ENCODE measurements at regions not wholly inside any gene's neighbourhood (a gene's known extent, or its start where the extent isn't known, plus 50 kb on each side); places are given as distances from the start of the nearest gene placed in this dataset.
"Not testable (repeated sequence)": the region's sequence is repeated elsewhere in the genome, so short reads cannot be mapped to it uniquely, and the experiment has no call there.

GRCh38 chr14:29392287-29392686 is 535.4 kb downstream of the PRKD1 start:
- Histone ChIP-seq H3K27ac (ENCODE audit: low read depth in 2 of 2, low read length in 2 of 2) (no peak overlapping the region), H3K9me3 (ENCODE audit: control insufficient read depth in 2 of 3, insufficient read depth in 1 of 3, low read length in 3 of 3) (peaks cover 0 to 2% (median 0%) of the 10 kb centered on the region in 3 donors), H3K9ac (ENCODE audit: low read length in 3 of 3) (no peak overlapping the region), H3K4me3 (ENCODE audit: low read length in 3 of 3) (no peak overlapping the region), H3K4me1 (ENCODE audit: control insufficient read depth in 2 of 3, insufficient read depth in 2 of 3, low read depth in 1 of 3, low read length in 3 of 3) (no peaks in the 10 kb centered on the region), H3K27me3 (ENCODE audit: control insufficient read depth, insufficient read depth, low read length) (no peaks in the 10 kb centered on the region), H3K36me3 (ENCODE audit: control insufficient read depth in 2 of 3, insufficient read depth in 3 of 3, low read length in 3 of 3) (no peaks in the 10 kb centered on the region)
- no peak for FAIRE-seq
- TF ChIP-seq CTCF (IDR thresholded peaks at IDR 0.05; ENCODE audit: borderline replicate concordance, extremely low read depth, insufficient read depth): no peak
- DNase-seq: no peak
- intact Hi-C loops (cut with DNase I): no loop called here

- no peaks in the 10 kb centered on the region for H3K4me1 ChIP-seq (ENCODE audit: control insufficient read depth in 2 of 3, insufficient read depth in 2 of 3, low read depth in 1 of 3, low read length in 3 of 3)
- no peak for FAIRE-seq
- no peaks in the 10 kb centered on the region for H3K27me3 ChIP-seq (ENCODE audit: control insufficient read depth, insufficient read depth, low read length)
- no peak for DNase-seq
- no peak overlapping the region for H3K4me3 ChIP-seq (ENCODE audit: low read length in 3 of 3)
- H3K9me3 ChIP-seq (ENCODE audit: control insufficient read depth in 2 of 3, insufficient read depth in 1 of 3, low read length in 3 of 3): peaks cover 1 to 8% (median 2%) of the 10 kb centered on the region in 3 donors
- intact Hi-C loops (cut with DNase I): no loop called here
- TF ChIP-seq CTCF (IDR thresholded peaks at IDR 0.05; ENCODE audit: borderline replicate concordance, extremely low read depth, insufficient read depth): no peak
- no peak overlapping the region for H3K9ac ChIP-seq (ENCODE audit: low read length in 3 of 3)
- no peak overlapping the region for H3K27ac ChIP-seq (ENCODE audit: low read depth in 2 of 2, low read length in 2 of 2)
- H3K36me3 ChIP-seq (ENCODE audit: control insufficient read depth in 2 of 3, insufficient read depth in 3 of 3, low read length in 3 of 3): no peaks in the 10 kb centered on the region
Observed at GRCh38 chr14:29403091-29403490, 524.6 kb downstream of the PRKD1 start.

DNA sequence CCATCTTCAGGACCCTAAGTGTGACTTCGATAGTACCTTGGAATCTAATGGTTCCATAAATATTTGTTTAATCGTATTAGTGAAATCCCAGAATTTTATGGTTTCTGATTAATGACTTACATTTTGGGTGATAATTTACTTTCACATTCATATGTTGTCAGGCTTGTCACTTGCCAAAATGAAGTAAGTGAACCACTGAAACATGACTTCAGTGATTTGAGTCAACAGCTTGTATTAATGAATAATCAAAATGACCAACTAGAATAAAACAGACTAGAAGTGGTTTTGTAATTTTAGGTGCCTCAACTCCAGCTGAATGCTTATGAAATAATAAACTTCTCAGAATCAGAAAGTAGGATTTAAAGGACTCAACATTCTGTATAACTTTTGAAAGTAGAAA is 517.1 kb downstream of the PRKD1 start:
- Histone ChIP-seq H3K9me3 (ENCODE audit: control insufficient read depth in 2 of 3, insufficient read depth in 1 of 3, low read length in 3 of 3) (peaks cover 1 to 8% (median 2%) of the 10 kb centered on the region in 3 donors), H3K36me3 (ENCODE audit: control insufficient read depth in 2 of 3, insufficient read depth in 3 of 3, low read length in 3 of 3) (no peaks in the 10 kb centered on the region), H3K4me3 (ENCODE audit: low read length in 3 of 3) (no peak overlapping the region), H3K9ac (ENCODE audit: low read length in 3 of 3) (no peak overlapping the region), H3K27ac (ENCODE audit: low read depth in 2 of 2, low read length in 2 of 2) (no peak overlapping the region), H3K4me1 (ENCODE audit: control insufficient read depth in 2 of 3, insufficient read depth in 2 of 3, low read depth in 1 of 3, low read length in 3 of 3) (no peaks in the 10 kb centered on the region), H3K27me3 (ENCODE audit: control insufficient read depth, insufficient read depth, low read length) (no peaks in the 10 kb centered on the region)
- intact Hi-C loops (cut with DNase I): no loop called here
- TF ChIP-seq CTCF (IDR thresholded peaks at IDR 0.05; ENCODE audit: borderline replicate concordance, extremely low read depth, insufficient read depth): no peak
- no peak for FAIRE-seq
- DNase-seq: peak in 1 of 5 donors; percentile 2

- H3K4me3 ChIP-seq (ENCODE audit: low read length in 3 of 3); H3K27ac ChIP-seq (ENCODE audit: low read depth in 2 of 2, low read length in 2 of 2); H3K36me3 ChIP-seq (ENCODE audit: control insufficient read depth in 2 of 3, insufficient read depth in 3 of 3, low read length in 3 of 3); H3K4me1 ChIP-seq (ENCODE audit: control insufficient read depth in 2 of 3, insufficient read depth in 2 of 3, low read depth in 1 of 3, low read length in 3 of 3); H3K9me3 ChIP-seq (ENCODE audit: control insufficient read depth in 2 of 3, insufficient read depth in 1 of 3, low read length in 3 of 3); FAIRE-seq; DNase-seq; H3K27me3 ChIP-seq (ENCODE audit: control insufficient read depth, insufficient read depth, low read length); intact Hi-C loops (cut with DNase I); H3K9ac ChIP-seq (ENCODE audit: low read length in 3 of 3): not testable (repeated sequence)
Observed at GRCh38 chr14:29414931-29415330, 512.7 kb downstream of the PRKD1 start.
